Ovary (tissue), 7 donors: ENCODE measurements at regions not wholly inside any gene's neighbourhood (a gene's known extent, or its start where the extent isn't known, plus 50 kb on each side); places are given as distances from the start of the nearest gene placed in this dataset.

ENCODE experiments used
- DNase-seq, 5 donors: peaks; one replicate each; pipeline ENCODE4 v3.0.0-alpha.2; 2019 to 2020
- H3K27ac ChIP-seq, 2 donors: fragments of 200-600 bp; one replicate each; pipeline versions ENCODE4 v1.5.1 to v1.8.0; 2019 to 2022
- H3K27me3 ChIP-seq: fragments of 200-600 bp; one replicate; pipeline ENCODE4 v1.8.0; 2022
- H3K36me3 ChIP-seq: fragments of 200-600 bp; sonication (generic); one replicate; pipeline ENCODE4 v1.5.1; 2019
- H3K4me1 ChIP-seq: one replicate; pipeline ENCODE4 v1.8.1; 2013; ENCODE audit warnings: mild to moderate bottlenecking, moderate library complexity; ENCODE audit not compliant: insufficient read depth
- H3K4me3 ChIP-seq: fragments of 200-600 bp; sonication (generic); one replicate; pipeline ENCODE4 v1.5.1; 2017
- H3K9me3 ChIP-seq, 2 donors: fragments of 200-600 bp in 1 of 2; sonication (generic) in 1 of 2; one replicate each; pipeline versions ENCODE4 v1.5.1 to v1.8.1; 2013 to 2019; ENCODE audit warnings: mild to moderate bottlenecking in 1 of 2, moderate library complexity in 1 of 2
- EP300 ChIP-seq: sonication (generic); formaldehyde crosslinking; IDR thresholded peaks from one replicate; pipeline ENCODE4 v1.6.1; 2017; ENCODE audit warnings: antibody characterized with exemption
- POLR2A ChIP-seq: fragments of 450-650 bp; IDR thresholded peaks from one replicate; pipeline ENCODE4 v1.6.1; 2017; ENCODE audit warnings: antibody characterized with exemption, mild to moderate bottlenecking, moderate library complexity
- WGBS, 3 donors: extraction: QIAGEN DNeasy Blood & Tissue Kit in 1 of 3; methylation state at CpG; one replicate each; pipeline versions ENCODE4 v1.1.5 to v1.1.7; 2013 to 2017; 5-methylcytosine and 5-hydroxymethylcytosine counted together
- intact Hi-C, 4 donors: fragments of 100-400 bp; cut with DNase I; formaldehyde crosslinking; loops; one replicate each; pipeline versions ENCODE4 v1.11.0 to v1.15.1; 2022 to 2023
- TF ChIP-seq, protein P1 (sequence below), 3 donors: fragments of 450-650 bp in 2 of 3; fragments of 200-600 bp in 1 of 3; IDR thresholded peaks; one replicate each; pipeline versions ENCODE4 v1.5.1 to v1.8.0; 2016 to 2022; ENCODE audit warnings: antibody characterized with exemption in 3 of 3, mild to moderate bottlenecking in 1 of 3
- donor health status: DM: no; HTN: no; CAD: no; lungs with moderate emphysema.
- donor health status: DM: no; HTN: no; CAD: no.
- donor health status: Bipolar disorder and iron deficiency.
- donor health status: DM: no; HTN: no; CAD: no.
- donor health status: DM: yes; HTN: yes; CAD: no.

GRCh38 chr21:36543924-36544323 is 64.0 kb upstream of the CLDN14 start:
- TF ChIP-seq EP300 = no peak
- TF ChIP-seq, protein P1, sequence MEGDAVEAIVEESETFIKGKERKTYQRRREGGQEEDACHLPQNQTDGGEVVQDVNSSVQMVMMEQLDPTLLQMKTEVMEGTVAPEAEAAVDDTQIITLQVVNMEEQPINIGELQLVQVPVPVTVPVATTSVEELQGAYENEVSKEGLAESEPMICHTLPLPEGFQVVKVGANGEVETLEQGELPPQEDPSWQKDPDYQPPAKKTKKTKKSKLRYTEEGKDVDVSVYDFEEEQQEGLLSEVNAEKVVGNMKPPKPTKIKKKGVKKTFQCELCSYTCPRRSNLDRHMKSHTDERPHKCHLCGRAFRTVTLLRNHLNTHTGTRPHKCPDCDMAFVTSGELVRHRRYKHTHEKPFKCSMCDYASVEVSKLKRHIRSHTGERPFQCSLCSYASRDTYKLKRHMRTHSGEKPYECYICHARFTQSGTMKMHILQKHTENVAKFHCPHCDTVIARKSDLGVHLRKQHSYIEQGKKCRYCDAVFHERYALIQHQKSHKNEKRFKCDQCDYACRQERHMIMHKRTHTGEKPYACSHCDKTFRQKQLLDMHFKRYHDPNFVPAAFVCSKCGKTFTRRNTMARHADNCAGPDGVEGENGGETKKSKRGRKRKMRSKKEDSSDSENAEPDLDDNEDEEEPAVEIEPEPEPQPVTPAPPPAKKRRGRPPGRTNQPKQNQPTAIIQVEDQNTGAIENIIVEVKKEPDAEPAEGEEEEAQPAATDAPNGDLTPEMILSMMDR (IDR thresholded peaks at IDR 0.05) = no peak
- no peak for TF ChIP-seq POLR2A
- intact Hi-C loops = no loop called here
- Histone ChIP-seq H3K9me3 (no peaks in the 10 kb centered on the region), H3K4me3 (no peak overlapping the region), H3K4me1 (peaks cover 7% of the 10 kb centered on the region), H3K36me3 (no peaks in the 10 kb centered on the region), H3K27me3 (no peaks in the 10 kb centered on the region), H3K27ac (no peak overlapping the region)
- DNase-seq = no peak
- 92 to 93% (median 93%) methylated on average over 4 of the region's 4 CpGs for WGBS, 3 donors

DNA sequence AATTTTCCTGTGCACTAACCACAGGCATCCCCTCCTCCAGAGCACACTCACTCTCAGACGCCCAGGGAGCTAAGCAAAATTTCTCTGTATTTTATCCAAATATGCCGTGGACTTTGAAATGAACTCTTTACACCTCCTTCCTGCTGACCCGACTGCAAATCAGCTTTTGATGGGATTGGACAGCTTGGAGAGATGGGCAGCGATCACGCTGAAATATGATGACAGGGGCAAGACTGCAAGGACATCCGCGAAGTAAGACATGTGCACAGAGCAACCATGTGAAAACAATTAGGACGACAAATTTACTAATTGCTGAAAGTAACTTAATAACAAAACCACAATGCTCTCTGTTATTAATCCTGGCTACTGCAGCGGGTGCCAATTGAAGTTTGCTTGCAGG is 64.6 kb upstream of the CLDN14 start:
- Histone ChIP-seq H3K4me3 (no peak overlapping the region), H3K9me3 (no peaks in the 10 kb centered on the region), H3K27ac (no peak overlapping the region), H3K36me3 (no peaks in the 10 kb centered on the region), H3K27me3 (no peaks in the 10 kb centered on the region), H3K4me1 (peaks cover 7% of the 10 kb centered on the region)
- no peak for DNase-seq
- intact Hi-C loops = no loop called here
- WGBS, 3 donors = 22 to 44% (median 25%) methylated on average over 9 of the region's 9 CpGs
- TF ChIP-seq, protein P1 (IDR thresholded peaks at IDR 0.05) = no peak
- TF ChIP-seq EP300 = no peak
- TF ChIP-seq POLR2A = no peak

GRCh38 chr21:36545776-36546511 is 66.0 kb upstream of the CLDN14 start:
- Histone ChIP-seq H3K27me3 (no peaks in the 10 kb centered on the region), H3K4me1 (peaks cover 7% of the 10 kb centered on the region), H3K4me3 (no peak overlapping the region), H3K9me3 (no peaks in the 10 kb centered on the region), H3K27ac (no peak overlapping the region), H3K36me3 (no peaks in the 10 kb centered on the region)
- TF ChIP-seq, protein P1 (IDR thresholded peaks at IDR 0.05) = no peak
- TF ChIP-seq EP300 = no peak
- intact Hi-C loops = no loop called here
- no peak for DNase-seq
- WGBS, 3 donors = 10 to 24% (median 13%) methylated on average over 6 of the region's 6 CpGs

GRCh38 chr21:36547464-36547863 is 67.5 kb upstream of the CLDN14 start:
- Histone ChIP-seq H3K36me3 (no peaks in the 10 kb centered on the region), H3K4me3 (no peak overlapping the region), H3K27me3 (no peaks in the 10 kb centered on the region), H3K27ac (no peak overlapping the region), H3K9me3 (no peaks in the 10 kb centered on the region), H3K4me1 (peaks cover 7% of the 10 kb centered on the region)
- no peak for DNase-seq
- intact Hi-C loops = no loop called here
- TF ChIP-seq EP300 (no peak), POLR2A (no peak)
- TF ChIP-seq, protein P1 (IDR thresholded peaks at IDR 0.05) = no peak
- 78 to 95% (median 89%) methylated on average over 14 of the region's 14 CpGs for WGBS, 3 donors
